HG02870 (cell line): ENCODE measurements at regions not wholly inside any gene's neighbourhood (a gene's known extent, or its start where the extent isn't known, plus 50 kb on each side); places are given as distances from the start of the nearest gene placed in this dataset.
"Not testable (repeated sequence)": the region's sequence is repeated elsewhere in the genome, so short reads cannot be mapped to it uniquely, and the experiment has no call there.

Experiments used
- ATAC-seq: cut with Tn5 transposase; IDR thresholded peaks from one replicate; pipeline ENCODE4 v1.9.1; 2021; ENCODE audit warnings: mild to moderate bottlenecking, moderate library complexity; ENCODE audit not compliant: unreplicated experiment

- no peak for ATAC-seq
These were observed 92.3 kb upstream of the CD44 start for GRCh38 chr11:35046681-35047080.

GRCh38 chr11:35047179-35047578 is 91.8 kb upstream of the CD44 start:
- no peak for ATAC-seq

GRCh38 chr11:35047769-35048168 is 91.2 kb upstream of the CD44 start:
- ATAC-seq, result no peak

GRCh38 chr11:35048346-35048745 is 90.6 kb upstream of the CD44 start:
- ATAC-seq, result not testable (repeated sequence)

GRCh38 chr11:35049859-35050531 is 89.0 kb upstream of the CD44 start:
- ATAC-seq, result peak; percentile 57

GRCh38 chr11:35050541-35050995 is 88.4 kb upstream of the CD44 start:
- ATAC-seq, result peak; percentile 29

- no peak for ATAC-seq
These were observed 82.4 kb upstream of the CD44 start for GRCh38 chr11:35056391-35057093.

GRCh38 chr11:35057926-35058668 is 80.9 kb upstream of the CD44 start:
- ATAC-seq, result no peak

- no peak for ATAC-seq
These were observed 80.1 kb upstream of the CD44 start for GRCh38 chr11:35058669-35059434.

- no peak for ATAC-seq
These were observed 77.2 kb upstream of the CD44 start for GRCh38 chr11:35061516-35062440.

GRCh38 chr11:35063488-35063931 is 75.5 kb upstream of the CD44 start:
- no peak for ATAC-seq

GRCh38 chr11:35064114-35064800 is 74.7 kb upstream of the CD44 start:
- no peak for ATAC-seq

GRCh38 chr11:35065566-35065965 is 73.4 kb upstream of the CD44 start:
- ATAC-seq, result no peak

GRCh38 chr11:35066030-35066429 is 72.9 kb upstream of the CD44 start:
- ATAC-seq, result no peak

- peak; percentile 95 for ATAC-seq
These were observed 72.1 kb upstream of the CD44 start for GRCh38 chr11:35066783-35067423.

- no peak for ATAC-seq
These were observed 67.2 kb upstream of the CD44 start for GRCh38 chr11:35071722-35072121.

GRCh38 chr11:35073691-35074419 is 65.1 kb upstream of the CD44 start:
- ATAC-seq, result no peak
